ENCODE measurements at regions not wholly inside any gene's neighbourhood (a gene's known extent, or its start where the extent isn't known, plus 50 kb on each side); places are given as distances from the start of the nearest gene placed in this dataset.

DNA sequence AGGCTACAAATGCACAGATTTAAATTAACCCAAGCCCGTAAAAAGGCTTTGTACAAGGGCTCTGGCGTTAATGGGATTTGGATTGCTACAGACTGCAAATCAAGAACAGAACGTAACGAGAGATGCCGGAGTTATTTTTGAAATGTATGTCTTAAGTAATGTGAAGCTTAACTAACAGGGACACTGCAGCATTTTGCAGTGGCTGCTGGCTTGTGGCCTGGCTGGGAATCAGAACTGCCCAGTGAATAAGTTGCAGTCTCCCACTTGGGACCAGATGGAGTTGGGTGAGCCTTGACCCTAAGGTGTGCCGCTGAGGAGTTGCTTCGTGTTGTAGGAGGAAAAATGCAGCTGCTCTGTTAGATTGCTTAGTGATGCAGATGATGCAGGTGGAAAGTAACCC, 318.4 kb downstream of the DHX15 start:
- H3K27ac ChIP-seq (ENCODE audit: low read depth, low read length) = no peak overlapping the region
- H3K27me3 ChIP-seq (ENCODE audit: control insufficient read depth, insufficient read depth, low read length) = no peaks in the 10 kb centered on the region
- no peaks in the 10 kb centered on the region for H3K9me3 ChIP-seq (ENCODE audit: control insufficient read depth, insufficient read depth, low read depth, low read length)
- no peaks in the 10 kb centered on the region for H3K36me3 ChIP-seq (ENCODE audit: control insufficient read depth, insufficient read depth, low read length)
- peaks cover 30% of the 10 kb centered on the region for H3K4me1 ChIP-seq (ENCODE audit: control insufficient read depth, insufficient read depth, low read length)
- H3K9ac ChIP-seq (ENCODE audit: low read length) = no peak overlapping the region
- no peak overlapping the region for H3K4me3 ChIP-seq (ENCODE audit: low read depth, low read length)

GRCh38 chr4:24262616-24263015, 321.7 kb downstream of the DHX15 start:
- Histone ChIP-seq H3K27ac (ENCODE audit: low read depth, low read length) (no peak overlapping the region), H3K27me3 (ENCODE audit: control insufficient read depth, insufficient read depth, low read length) (no peaks in the 10 kb centered on the region), H3K9ac (ENCODE audit: low read length) (no peak overlapping the region), H3K36me3 (ENCODE audit: control insufficient read depth, insufficient read depth, low read length) (no peaks in the 10 kb centered on the region), H3K9me3 (ENCODE audit: control insufficient read depth, insufficient read depth, low read depth, low read length) (no peaks in the 10 kb centered on the region), H3K4me3 (ENCODE audit: low read depth, low read length) (no peak overlapping the region), H3K4me1 (ENCODE audit: control insufficient read depth, insufficient read depth, low read length) (peaks cover 32% of the 10 kb centered on the region)

GRCh38 chr4:24262084-24262483, 322.3 kb downstream of the DHX15 start:
- Histone ChIP-seq H3K36me3 (ENCODE audit: control insufficient read depth, insufficient read depth, low read length) (no peaks in the 10 kb centered on the region), H3K9ac (ENCODE audit: low read length) (no peak overlapping the region), H3K27me3 (ENCODE audit: control insufficient read depth, insufficient read depth, low read length) (no peaks in the 10 kb centered on the region), H3K27ac (ENCODE audit: low read depth, low read length) (no peak overlapping the region), H3K9me3 (ENCODE audit: control insufficient read depth, insufficient read depth, low read depth, low read length) (no peaks in the 10 kb centered on the region), H3K4me3 (ENCODE audit: low read depth, low read length) (no peak overlapping the region), H3K4me1 (ENCODE audit: control insufficient read depth, insufficient read depth, low read length) (peaks cover 32% of the 10 kb centered on the region)

- no peak overlapping the region for H3K27ac ChIP-seq (ENCODE audit: low read depth, low read length)
- H3K4me3 ChIP-seq (ENCODE audit: low read depth, low read length) = no peak overlapping the region
- peaks cover 33% of the 10 kb centered on the region for H3K4me1 ChIP-seq (ENCODE audit: control insufficient read depth, insufficient read depth, low read length)
- H3K36me3 ChIP-seq (ENCODE audit: control insufficient read depth, insufficient read depth, low read length) = no peaks in the 10 kb centered on the region
- H3K9ac ChIP-seq (ENCODE audit: low read length) = no peak overlapping the region
- H3K27me3 ChIP-seq (ENCODE audit: control insufficient read depth, insufficient read depth, low read length) = no peaks in the 10 kb centered on the region
- H3K9me3 ChIP-seq (ENCODE audit: control insufficient read depth, insufficient read depth, low read depth, low read length) = no peaks in the 10 kb centered on the region
These were observed 323.3 kb downstream of the DHX15 start for GRCh38 chr4:24260923-24261564.

DNA sequence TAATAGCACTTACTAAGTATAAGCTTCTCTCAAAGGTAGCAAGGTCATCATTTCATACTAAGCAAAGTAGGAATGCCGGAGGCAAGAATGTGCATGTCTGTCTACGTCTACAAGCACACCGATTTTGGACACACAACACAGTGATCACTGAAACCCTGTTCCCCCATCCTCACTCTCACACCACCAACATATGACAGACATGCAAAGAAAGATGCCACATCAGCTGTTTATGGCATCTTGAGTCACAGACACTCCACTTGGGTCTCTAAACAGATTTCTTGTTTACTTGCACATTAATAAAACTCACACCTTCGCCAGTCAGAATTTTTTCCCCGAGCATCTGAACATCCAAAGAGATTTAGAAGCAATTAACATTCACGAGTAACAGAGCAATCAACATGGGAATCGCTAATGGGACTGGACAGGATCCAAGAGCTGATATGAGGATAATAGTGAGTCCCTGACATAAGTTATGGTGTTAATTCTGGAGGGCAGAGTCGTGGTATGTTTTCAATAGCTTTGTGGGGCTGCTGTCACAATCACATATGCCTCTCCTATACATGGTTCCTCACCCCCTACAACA, 324.1 kb downstream of the DHX15 start:
- Histone ChIP-seq H3K36me3 (ENCODE audit: control insufficient read depth, insufficient read depth, low read length) (no peaks in the 10 kb centered on the region), H3K27me3 (ENCODE audit: control insufficient read depth, insufficient read depth, low read length) (no peaks in the 10 kb centered on the region), H3K4me1 (ENCODE audit: control insufficient read depth, insufficient read depth, low read length) (peaks cover 38% of the 10 kb centered on the region), H3K4me3 (ENCODE audit: low read depth, low read length) (no peak overlapping the region), H3K9me3 (ENCODE audit: control insufficient read depth, insufficient read depth, low read depth, low read length) (no peaks in the 10 kb centered on the region), H3K27ac (ENCODE audit: low read depth, low read length) (no peak overlapping the region), H3K9ac (ENCODE audit: low read length) (no peak overlapping the region)

GRCh38 chr4:24256547-24256946, 327.8 kb downstream of the DHX15 start:
- no peaks in the 10 kb centered on the region for H3K9me3 ChIP-seq (ENCODE audit: control insufficient read depth, insufficient read depth, low read depth, low read length)
- H3K27me3 ChIP-seq (ENCODE audit: control insufficient read depth, insufficient read depth, low read length) = no peaks in the 10 kb centered on the region
- peaks cover 25% of the 10 kb centered on the region for H3K4me1 ChIP-seq (ENCODE audit: control insufficient read depth, insufficient read depth, low read length)
- H3K9ac ChIP-seq (ENCODE audit: low read length) = no peak overlapping the region
- no peak overlapping the region for H3K4me3 ChIP-seq (ENCODE audit: low read depth, low read length)
- H3K36me3 ChIP-seq (ENCODE audit: control insufficient read depth, insufficient read depth, low read length) = no peaks in the 10 kb centered on the region
- no peak overlapping the region for H3K27ac ChIP-seq (ENCODE audit: low read depth, low read length)

DNA sequence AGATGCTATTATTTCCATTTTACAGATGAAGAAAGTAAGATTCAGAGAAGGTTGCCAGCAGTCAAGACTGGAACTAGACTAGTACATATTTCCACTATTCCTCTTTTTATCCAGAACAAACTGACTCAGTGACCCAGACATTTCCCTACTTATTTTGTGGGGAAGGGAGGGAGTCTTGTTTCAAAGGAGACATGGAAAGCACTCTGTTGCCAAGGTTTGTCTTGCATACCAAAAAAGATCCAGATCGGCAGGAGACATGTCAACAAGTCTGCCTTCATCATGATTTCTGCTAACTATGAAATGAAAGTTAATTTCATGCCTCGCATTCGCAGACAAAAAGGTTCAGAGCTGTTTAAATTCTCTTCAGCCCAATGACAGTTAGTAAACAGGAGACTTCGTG, 328.3 kb downstream of the DHX15 start:
- Histone ChIP-seq H3K9ac (ENCODE audit: low read length) (no peak overlapping the region), H3K36me3 (ENCODE audit: control insufficient read depth, insufficient read depth, low read length) (no peaks in the 10 kb centered on the region), H3K27ac (ENCODE audit: low read depth, low read length) (no peak overlapping the region), H3K4me3 (ENCODE audit: low read depth, low read length) (no peak overlapping the region), H3K4me1 (ENCODE audit: control insufficient read depth, insufficient read depth, low read length) (peaks cover 20% of the 10 kb centered on the region), H3K9me3 (ENCODE audit: control insufficient read depth, insufficient read depth, low read depth, low read length) (no peaks in the 10 kb centered on the region), H3K27me3 (ENCODE audit: control insufficient read depth, insufficient read depth, low read length) (no peaks in the 10 kb centered on the region)

GRCh38 chr4:24252121-24252520, 332.2 kb downstream of the DHX15 start:
- Histone ChIP-seq H3K9me3 (ENCODE audit: control insufficient read depth, insufficient read depth, low read depth, low read length) (no peaks in the 10 kb centered on the region), H3K36me3 (ENCODE audit: control insufficient read depth, insufficient read depth, low read length) (no peaks in the 10 kb centered on the region), H3K4me3 (ENCODE audit: low read depth, low read length) (no peak overlapping the region), H3K27ac (ENCODE audit: low read depth, low read length) (no peak overlapping the region), H3K9ac (ENCODE audit: low read length) (no peak overlapping the region), H3K4me1 (ENCODE audit: control insufficient read depth, insufficient read depth, low read length) (peaks cover 25% of the 10 kb centered on the region), H3K27me3 (ENCODE audit: control insufficient read depth, insufficient read depth, low read length) (no peaks in the 10 kb centered on the region)

GRCh38 chr4:24251589-24251988, 332.8 kb downstream of the DHX15 start:
- Histone ChIP-seq H3K4me3 (ENCODE audit: low read depth, low read length) (no peak overlapping the region), H3K9ac (ENCODE audit: low read length) (no peak overlapping the region), H3K27me3 (ENCODE audit: control insufficient read depth, insufficient read depth, low read length) (no peaks in the 10 kb centered on the region), H3K27ac (ENCODE audit: low read depth, low read length) (no peak overlapping the region), H3K4me1 (ENCODE audit: control insufficient read depth, insufficient read depth, low read length) (peaks cover 20% of the 10 kb centered on the region), H3K36me3 (ENCODE audit: control insufficient read depth, insufficient read depth, low read length) (no peaks in the 10 kb centered on the region), H3K9me3 (ENCODE audit: control insufficient read depth, insufficient read depth, low read depth, low read length) (no peaks in the 10 kb centered on the region)

DNA sequence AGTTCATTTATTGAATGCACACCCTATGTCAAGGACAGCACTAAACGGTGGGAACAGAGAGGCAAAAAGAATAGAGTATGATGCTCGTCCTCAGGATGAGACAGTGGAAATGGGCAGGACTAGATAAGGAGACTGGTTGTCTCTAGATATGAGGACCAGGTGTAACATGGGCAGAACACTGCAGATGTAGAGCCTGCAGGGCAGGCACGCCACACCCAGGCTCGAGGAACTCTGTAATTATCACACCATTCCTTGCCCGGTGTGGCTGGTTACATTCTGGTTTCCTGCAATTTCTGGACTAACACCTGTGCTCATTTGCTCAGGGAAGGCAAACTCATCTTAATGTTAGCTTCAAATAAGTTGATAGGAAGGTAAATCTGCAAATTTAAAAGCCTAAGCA, 334.4 kb downstream of the DHX15 start:
- Histone ChIP-seq H3K36me3 (ENCODE audit: control insufficient read depth, insufficient read depth, low read length) (no peaks in the 10 kb centered on the region), H3K27me3 (ENCODE audit: control insufficient read depth, insufficient read depth, low read length) (no peaks in the 10 kb centered on the region), H3K9ac (ENCODE audit: low read length) (no peak overlapping the region), H3K4me1 (ENCODE audit: control insufficient read depth, insufficient read depth, low read length) (peaks cover 14% of the 10 kb centered on the region), H3K9me3 (ENCODE audit: control insufficient read depth, insufficient read depth, low read depth, low read length) (no peaks in the 10 kb centered on the region), H3K4me3 (ENCODE audit: low read depth, low read length) (no peak overlapping the region), H3K27ac (ENCODE audit: low read depth, low read length) (no peak overlapping the region)

GRCh38 chr4:24248674-24249630, 335.4 kb downstream of the DHX15 start:
- no peak overlapping the region for H3K27ac ChIP-seq (ENCODE audit: low read depth, low read length)
- H3K4me3 ChIP-seq (ENCODE audit: low read depth, low read length) = no peak overlapping the region
- no peaks in the 10 kb centered on the region for H3K36me3 ChIP-seq (ENCODE audit: control insufficient read depth, insufficient read depth, low read length)
- H3K4me1 ChIP-seq (ENCODE audit: control insufficient read depth, insufficient read depth, low read length) = peaks cover 15% of the 10 kb centered on the region
- H3K27me3 ChIP-seq (ENCODE audit: control insufficient read depth, insufficient read depth, low read length) = no peaks in the 10 kb centered on the region
- no peak overlapping the region for H3K9ac ChIP-seq (ENCODE audit: low read length)
- H3K9me3 ChIP-seq (ENCODE audit: control insufficient read depth, insufficient read depth, low read depth, low read length) = no peaks in the 10 kb centered on the region

Measured in HUES6 (cell line).